ENCODE measurements at regions not wholly inside any gene's neighbourhood (a gene's known extent, or its start where the extent isn't known, plus 50 kb on each side); places are given as distances from the start of the nearest gene placed in this dataset.

GRCh38 chr4:123569541-123569940 is 172.9 kb downstream of the SPRY1 start:
- TF ChIP-seq CTCF (IDR thresholded peaks at IDR 0.05; ENCODE audit: control extremely low read depth, extremely low read depth, low read depth, missing control alignments): no peak
- DNase-seq (ENCODE audit: extremely low spot score): no peak
- ChIA-PET POLR2A (no interaction called here), CTCF (no interaction called here)

GRCh38 chr4:123573866-123574508 is 177.4 kb downstream of the SPRY1 start:
- CTCF ChIA-PET: interaction anchor here (0.9 to 2.6 kb wide), 2 partner anchors 10 kb away, joined by 3 to 23 read pairs; no protein-coding TSS in a partner anchor
- no peak for DNase-seq (ENCODE audit: extremely low spot score)
- POLR2A ChIA-PET: no interaction called here
- TF ChIP-seq CTCF (IDR thresholded peaks at IDR 0.05; ENCODE audit: control extremely low read depth, extremely low read depth, low read depth, missing control alignments): no peak

GRCh38 chr4:123575291-123575690 is 178.7 kb downstream of the SPRY1 start:
- POLR2A ChIA-PET: no interaction called here

GRCh38 chr4:123577225-123577906 is 180.8 kb downstream of the SPRY1 start:
- TF ChIP-seq CTCF (IDR thresholded peaks at IDR 0.05; ENCODE audit: control extremely low read depth, extremely low read depth, low read depth, missing control alignments): no peak
- ChIA-PET POLR2A (no interaction called here), CTCF (interaction anchor here (1.3 kb wide), 1 partner anchor 10 kb away, joined by 3 read pairs; no protein-coding TSS in a partner anchor)
- no peak for DNase-seq (ENCODE audit: extremely low spot score)

More at GRCh38 chr4:123575291-123575690, 178.7 kb downstream of the SPRY1 start:
- CTCF ChIA-PET: interaction anchor here (2.6 kb wide), 1 partner anchor 11 kb away, joined by 23 read pairs; no protein-coding TSS in a partner anchor
- TF ChIP-seq CTCF (IDR thresholded peaks at IDR 0.05; ENCODE audit: control extremely low read depth, extremely low read depth, low read depth, missing control alignments): no peak
- DNase-seq (ENCODE audit: extremely low spot score): no peak

GRCh38 chr4:123578276-123579029 is 181.9 kb downstream of the SPRY1 start:
- ChIA-PET POLR2A (no interaction called here), CTCF (interaction anchor here (1.3 kb wide), 1 partner anchor 9 kb away, joined by 3 read pairs; no protein-coding TSS in a partner anchor)
- no peak for TF ChIP-seq CTCF (IDR thresholded peaks at IDR 0.05; ENCODE audit: control extremely low read depth, extremely low read depth, low read depth, missing control alignments)
- DNase-seq (ENCODE audit: extremely low spot score): no peak

- CTCF ChIA-PET: interaction anchor here (1.0 kb wide), 1 partner anchor 15 kb away, joined by 3 read pairs; no protein-coding TSS in a partner anchor
- DNase-seq (ENCODE audit: extremely low spot score): no peak
- no peak for TF ChIP-seq CTCF (IDR thresholded peaks at IDR 0.05; ENCODE audit: control extremely low read depth, extremely low read depth, low read depth, missing control alignments)
- POLR2A ChIA-PET: no interaction called here
These were observed 183.4 kb downstream of the SPRY1 start for GRCh38 chr4:123579961-123580360.
